COLO668 (cell line): ENCODE measurements at regions not wholly inside any gene's neighbourhood (a gene's known extent, or its start where the extent isn't known, plus 50 kb on each side); places are given as distances from the start of the nearest gene placed in this dataset.
"Not testable (repeated sequence)": the region's sequence is repeated elsewhere in the genome, so short reads cannot be mapped to it uniquely, and the experiment has no call there.

Source experiments
- DNase-seq: peaks from one replicate; lab custom pipeline; 2025; ENCODE audit not compliant: unreplicated experiment; lab: John Stamatoyannopoulos, UW

- not testable (repeated sequence) for DNase-seq
These were observed 203.4 kb downstream of the DSC3 start for GRCh38 chr18:30839056-30839561.

GRCh38 chr18:30828700-30829099 lies 213.8 kb downstream of the DSC3 start:
- DNase-seq = no peak

- DNase-seq = no peak
These were observed 222.9 kb downstream of the DSC3 start for GRCh38 chr18:30819619-30820018.

- no peak for DNase-seq
These were observed 228.1 kb downstream of the DSC3 start for GRCh38 chr18:30814446-30814845.

- no peak for DNase-seq
These were observed 231.0 kb downstream of the DSC3 start for GRCh38 chr18:30811580-30811979.

- no peak for DNase-seq
These were observed 232.0 kb downstream of the DSC3 start for GRCh38 chr18:30810580-30810979.

GRCh38 chr18:30806823-30807222 lies 235.7 kb downstream of the DSC3 start:
- DNase-seq = no peak

- DNase-seq = no peak
These were observed 241.7 kb downstream of the DSC3 start for GRCh38 chr18:30800800-30801199.

- DNase-seq = no peak
These were observed 250.5 kb downstream of the DSC3 start for GRCh38 chr18:30792051-30792450.

GRCh38 chr18:30788411-30788991 lies 254.0 kb downstream of the DSC3 start:
- not testable (repeated sequence) for DNase-seq

- DNase-seq = no peak
These were observed 255.1 kb downstream of the DSC3 start for GRCh38 chr18:30787410-30787809.

GRCh38 chr18:30781601-30782000 lies 260.9 kb downstream of the DSC3 start:
- no peak for DNase-seq

GRCh38 chr18:30775629-30776028 lies 266.9 kb downstream of the DSC3 start:
- DNase-seq = no peak

GRCh38 chr18:30772170-30772569 lies 270.4 kb downstream of the DSC3 start:
- not testable (repeated sequence) for DNase-seq

- no peak for DNase-seq
These were observed 276.5 kb downstream of the DSC3 start for GRCh38 chr18:30766053-30766452.

GRCh38 chr18:30765247-30765646 lies 277.3 kb downstream of the DSC3 start:
- no peak for DNase-seq

GRCh38 chr18:30763902-30764350 lies 278.6 kb downstream of the DSC3 start:
- DNase-seq = no peak

- DNase-seq = no peak
These were observed 287.7 kb downstream of the DSC3 start for GRCh38 chr18:30754846-30755245.

GRCh38 chr18:30748541-30748940 lies 294.0 kb downstream of the DSC3 start:
- DNase-seq = no peak

- DNase-seq = no peak
These were observed 296.3 kb downstream of the DSC3 start for GRCh38 chr18:30746224-30746623.

- no peak for DNase-seq
These were observed 299.5 kb downstream of the DSC3 start for GRCh38 chr18:30743033-30743432.

GRCh38 chr18:30730915-30731314 lies 311.6 kb downstream of the DSC3 start:
- no peak for DNase-seq

- DNase-seq = no peak
These were observed 314.7 kb downstream of the DSC3 start for GRCh38 chr18:30727849-30728248.
